ENCODE measurements at regions not wholly inside any gene's neighbourhood (a gene's known extent, or its start where the extent isn't known, plus 50 kb on each side); places are given as distances from the start of the nearest gene placed in this dataset.

DNA sequence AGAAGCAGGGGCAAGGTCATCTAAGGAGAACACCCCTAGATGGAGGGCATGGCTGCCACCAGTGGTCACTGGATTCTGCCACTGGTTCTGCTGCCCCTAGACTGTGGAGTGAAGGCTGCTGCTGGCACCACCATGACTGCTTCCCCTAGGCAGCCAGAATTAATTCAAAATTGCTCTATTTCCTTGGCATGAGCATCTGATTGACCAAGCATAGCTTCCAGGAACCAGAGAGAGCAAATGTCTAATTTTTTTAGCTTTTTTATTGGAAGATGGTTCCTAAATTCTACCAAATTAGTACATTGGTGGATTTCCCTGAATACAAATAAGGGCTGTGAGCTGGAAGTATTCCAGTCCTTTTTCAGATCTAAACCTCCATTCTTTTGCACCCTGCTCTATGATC lies 270.2 kb upstream of the GBE1 start:
- no peaks in the 10 kb centered on the region for H3K9me3 ChIP-seq (replicated peaks in 1 of 2; ENCODE audit: control insufficient read depth in 1 of 2, insufficient read depth in 1 of 2, low read length in 2 of 2)
- intact Hi-C loops (cut with micrococcal nuclease): no loop called here
- H3K4me3 Mint-ChIP-seq: no peak overlapping the region
- H3K27ac Mint-ChIP-seq: no peak overlapping the region
- H3K27me3 Mint-ChIP-seq (ENCODE audit: low read depth in 3 of 3): peaks cover 0 to 2% (median 0%) of the 10 kb centered on the region in 3 donors
- H3K4me1 ChIP-seq (ENCODE audit: control insufficient read depth in 1 of 2, insufficient read depth in 2 of 2, low read length in 2 of 2): no peaks in the 10 kb centered on the region
- no peak overlapping the region for H3K4me2 ChIP-seq (replicated peaks; ENCODE audit: extremely low read depth, low read length, poor library complexity, severe bottlenecking)
- no peak overlapping the region for H3K27ac ChIP-seq (ENCODE audit: low read depth in 1 of 2, low read length in 2 of 2)
- H3K9ac ChIP-seq (ENCODE audit: insufficient read depth, low read length, poor library complexity, severe bottlenecking): no peak overlapping the region
- no peak overlapping the region for H2AFZ ChIP-seq (ENCODE audit: insufficient read depth, low read depth, low read length, poor library complexity, severe bottlenecking)
- no peaks in the 10 kb centered on the region for H4K20me1 ChIP-seq (ENCODE audit: insufficient read depth, low read length)
- peaks cover 0 to 8% (median 0%) of the 10 kb centered on the region in 7 donors for H3K9me3 Mint-ChIP-seq
- H3K79me2 ChIP-seq (ENCODE audit: insufficient read depth, low read length): no peaks in the 10 kb centered on the region
- H3K4me1 Mint-ChIP-seq: no peaks in the 10 kb centered on the region
- no peaks in the 10 kb centered on the region for H3K36me3 Mint-ChIP-seq
- no peak for TF ChIP-seq CTCF (IDR thresholded peaks at IDR 0.05)
- no peak overlapping the region for H3K4me3 ChIP-seq (replicated peaks in 1 of 3; ENCODE audit: low read depth in 2 of 3, low read length in 3 of 3)
- DNase-seq: no peak
- no peaks in the 10 kb centered on the region for H3K36me3 ChIP-seq (replicated peaks in 1 of 2; ENCODE audit: control insufficient read depth in 1 of 2, insufficient read depth in 2 of 2, low read length in 2 of 2)
- no peaks in the 10 kb centered on the region for H3K27me3 ChIP-seq (ENCODE audit: control insufficient read depth in 2 of 2, insufficient read depth in 2 of 2, low read length in 2 of 2)

DNA sequence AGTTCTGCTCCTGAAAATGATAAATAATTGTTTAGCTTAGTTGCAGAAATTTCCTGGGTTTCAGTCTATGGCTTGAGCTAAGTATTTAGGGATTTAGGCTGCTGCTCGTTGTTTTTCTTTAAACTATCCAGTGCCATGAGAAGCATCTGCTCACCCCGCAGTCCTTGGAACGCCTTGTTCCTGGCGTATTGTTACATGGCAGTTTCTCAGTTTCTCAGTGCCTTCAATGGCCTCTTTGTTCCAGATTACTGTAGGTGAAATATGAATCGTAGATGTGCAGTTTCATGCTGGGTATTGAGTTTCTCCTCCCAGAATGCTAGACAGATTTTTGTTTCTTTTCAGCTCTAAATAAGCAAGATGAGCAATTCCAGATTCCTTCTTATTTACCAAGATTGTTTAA lies 269.5 kb upstream of the GBE1 start:
- Mint-ChIP-seq H3K4me3 (no peak overlapping the region), H3K4me1 (no peaks in the 10 kb centered on the region), H3K36me3 (no peaks in the 10 kb centered on the region), H3K27me3 (ENCODE audit: low read depth in 3 of 3) (peaks cover 0 to 2% (median 0%) of the 10 kb centered on the region in 3 donors), H3K9me3 (peaks cover 0 to 7% (median 0%) of the 10 kb centered on the region in 7 donors), H3K27ac (no peak overlapping the region)
- H2AFZ ChIP-seq (ENCODE audit: insufficient read depth, low read depth, low read length, poor library complexity, severe bottlenecking): no peak overlapping the region
- no peaks in the 10 kb centered on the region for H3K27me3 ChIP-seq (ENCODE audit: control insufficient read depth in 2 of 2, insufficient read depth in 2 of 2, low read length in 2 of 2)
- no peaks in the 10 kb centered on the region for H4K20me1 ChIP-seq (ENCODE audit: insufficient read depth, low read length)
- no peak overlapping the region for H3K4me3 ChIP-seq (replicated peaks in 1 of 3; ENCODE audit: low read depth in 2 of 3, low read length in 3 of 3)
- no peak for DNase-seq
- TF ChIP-seq CTCF (IDR thresholded peaks at IDR 0.05): no peak
- H3K36me3 ChIP-seq (replicated peaks in 1 of 2; ENCODE audit: control insufficient read depth in 1 of 2, insufficient read depth in 2 of 2, low read length in 2 of 2): no peaks in the 10 kb centered on the region
- no peaks in the 10 kb centered on the region for H3K4me1 ChIP-seq (ENCODE audit: control insufficient read depth in 1 of 2, insufficient read depth in 2 of 2, low read length in 2 of 2)
- intact Hi-C loops (cut with micrococcal nuclease): no loop called here
- no peaks in the 10 kb centered on the region for H3K79me2 ChIP-seq (ENCODE audit: insufficient read depth, low read length)
- H3K9ac ChIP-seq (ENCODE audit: insufficient read depth, low read length, poor library complexity, severe bottlenecking): no peak overlapping the region
- no peaks in the 10 kb centered on the region for H3K9me3 ChIP-seq (replicated peaks in 1 of 2; ENCODE audit: control insufficient read depth in 1 of 2, insufficient read depth in 1 of 2, low read length in 2 of 2)
- no peak overlapping the region for H3K4me2 ChIP-seq (replicated peaks; ENCODE audit: extremely low read depth, low read length, poor library complexity, severe bottlenecking)
- H3K27ac ChIP-seq (ENCODE audit: low read depth in 1 of 2, low read length in 2 of 2): no peak overlapping the region
- WGBS (ENCODE audit: insufficient coverage): 100% methylated on average over 3 of the region's 5 CpGs

All from CD14-positive monocyte (primary cell).